ENCODE measurements at regions not wholly inside any gene's neighbourhood (a gene's known extent, or its start where the extent isn't known, plus 50 kb on each side); places are given as distances from the start of the nearest gene placed in this dataset.
"Not testable (repeated sequence)": the region's sequence is repeated elsewhere in the genome, so short reads cannot be mapped to it uniquely, and the experiment has no call there.

DNA sequence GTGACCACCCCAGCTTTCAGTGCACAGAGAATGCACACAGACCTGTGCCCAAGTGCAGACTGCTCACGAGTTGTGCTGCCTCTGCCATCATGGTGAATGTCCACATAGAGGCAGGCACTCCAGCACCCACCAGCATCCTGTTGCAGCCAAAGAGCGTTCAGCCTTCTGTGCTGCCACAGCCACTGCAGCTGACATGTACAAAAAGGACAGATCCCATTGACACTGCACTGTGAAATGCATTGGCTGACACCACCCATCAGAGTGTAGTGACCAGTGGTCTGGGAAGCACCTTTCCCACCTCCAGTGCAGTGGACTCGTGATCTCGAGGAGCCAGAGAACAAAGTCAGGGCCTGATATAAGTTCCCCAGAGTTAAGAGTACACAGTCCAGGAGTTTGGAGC lies 260.3 kb downstream of the RAP2B start:
- H3K27me3 Mint-ChIP-seq: no peaks in the 10 kb centered on the region
- no peak overlapping the region for H3K27ac Mint-ChIP-seq
- no peaks in the 10 kb centered on the region for H3K4me1 Mint-ChIP-seq
- H3K4me3 Mint-ChIP-seq: no peak overlapping the region
- H3K36me3 Mint-ChIP-seq (ENCODE audit: low read depth): no peaks in the 10 kb centered on the region
- no peak for DNase-seq
- H3K9me3 ChIP-seq (ENCODE audit: control insufficient read depth, low read length, poor library complexity, severe bottlenecking): peaks cover 7% of the 10 kb centered on the region
- ATAC-seq: no peak

DNA sequence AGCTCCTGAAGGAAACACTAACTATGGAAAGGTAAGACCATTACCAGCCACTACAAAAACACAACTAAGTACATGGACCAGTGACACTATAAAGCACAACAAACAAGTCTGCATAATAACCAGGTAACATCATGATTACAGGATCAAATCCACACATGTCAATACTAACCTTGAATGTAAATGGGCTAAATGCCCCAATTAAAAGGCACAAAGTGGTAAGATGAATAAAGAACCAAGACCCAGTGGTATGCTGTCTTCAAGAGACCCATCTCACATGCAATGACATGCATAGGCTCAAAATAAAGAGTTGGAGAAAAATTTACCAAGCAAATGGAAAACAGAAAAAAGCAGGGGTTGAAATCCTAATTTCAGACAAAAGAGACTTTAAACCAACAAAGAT lies 261.8 kb downstream of the RAP2B start:
- H3K4me3 Mint-ChIP-seq; ATAC-seq; H3K36me3 Mint-ChIP-seq (ENCODE audit: low read depth); DNase-seq; H3K27ac Mint-ChIP-seq; H3K4me1 Mint-ChIP-seq; H3K9me3 ChIP-seq (ENCODE audit: control insufficient read depth, low read length, poor library complexity, severe bottlenecking); H3K27me3 Mint-ChIP-seq: not testable (repeated sequence)

DNA sequence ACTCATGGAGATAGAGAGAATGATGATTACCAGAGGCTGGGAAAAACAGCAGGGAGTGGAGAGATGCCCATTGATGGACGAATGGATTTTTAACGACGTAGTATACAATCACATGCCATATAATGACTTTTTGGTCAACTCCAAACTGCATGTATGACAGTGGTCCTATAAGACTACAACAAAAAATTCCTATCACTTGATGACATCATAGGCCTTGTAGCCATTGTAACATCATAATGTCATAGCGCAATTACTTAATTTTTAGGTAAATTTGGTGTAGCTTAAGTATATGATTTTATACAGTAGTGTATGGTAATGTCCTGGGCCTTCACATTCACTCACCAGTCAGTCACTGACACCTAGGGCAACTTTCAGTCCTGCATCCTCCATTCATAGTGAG lies 264.3 kb downstream of the RAP2B start:
- no peak overlapping the region for H3K27ac Mint-ChIP-seq
- H3K9me3 ChIP-seq (ENCODE audit: control insufficient read depth, low read length, poor library complexity, severe bottlenecking): peaks cover 2% of the 10 kb centered on the region
- ATAC-seq (no peak), DNase-seq (no peak)
- H3K36me3 Mint-ChIP-seq (ENCODE audit: low read depth): no peaks in the 10 kb centered on the region
- no peak overlapping the region for H3K4me3 Mint-ChIP-seq
- no peaks in the 10 kb centered on the region for H3K4me1 Mint-ChIP-seq
- H3K27me3 Mint-ChIP-seq: no peaks in the 10 kb centered on the region

DNA sequence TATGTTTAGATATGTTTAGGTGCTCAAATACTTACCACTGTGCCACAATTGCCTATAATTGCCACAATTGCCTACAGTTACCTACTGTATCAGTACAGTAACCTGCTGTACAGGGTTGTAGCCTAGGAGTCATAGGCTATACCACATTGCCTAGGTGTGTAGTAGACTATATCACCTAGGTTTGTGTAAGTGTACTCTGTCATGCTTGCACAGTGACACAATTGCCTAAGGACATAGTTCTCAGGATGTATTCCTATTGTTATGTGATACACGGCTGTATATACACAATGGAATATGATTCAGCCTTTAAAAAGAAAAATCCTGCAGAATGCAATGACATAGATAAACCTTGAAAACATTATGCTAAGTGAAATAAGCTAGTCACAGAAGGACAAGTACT lies 264.8 kb downstream of the RAP2B start:
- DNase-seq: no peak
- H3K9me3 ChIP-seq (ENCODE audit: control insufficient read depth, low read length, poor library complexity, severe bottlenecking): peaks cover 2% of the 10 kb centered on the region
- no peaks in the 10 kb centered on the region for H3K4me1 Mint-ChIP-seq
- H3K27ac Mint-ChIP-seq: no peak overlapping the region
- H3K36me3 Mint-ChIP-seq (ENCODE audit: low read depth): no peaks in the 10 kb centered on the region
- ATAC-seq: no peak
- no peak overlapping the region for H3K4me3 Mint-ChIP-seq
- H3K27me3 Mint-ChIP-seq: no peaks in the 10 kb centered on the region

DNA sequence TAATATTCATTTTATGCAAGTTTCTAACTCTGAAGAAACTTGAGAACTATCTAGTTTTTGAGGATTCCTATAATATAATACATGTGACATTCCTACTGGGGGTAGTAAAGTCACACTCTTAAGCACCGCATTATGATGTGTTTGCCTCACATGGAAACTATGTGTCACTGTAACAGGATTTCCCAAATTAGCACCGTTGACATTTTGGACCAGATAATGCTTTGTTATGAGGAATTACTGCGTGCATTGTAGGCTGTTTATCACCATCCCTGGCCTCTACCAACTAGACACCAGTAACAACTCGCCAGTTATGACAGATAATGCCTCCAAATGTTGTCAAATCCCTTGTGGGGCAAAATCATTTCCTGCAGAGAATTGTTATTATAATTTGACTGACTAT lies 267.8 kb downstream of the RAP2B start:
- ATAC-seq (no peak), DNase-seq (no peak)
- H3K4me1 Mint-ChIP-seq: no peaks in the 10 kb centered on the region
- H3K36me3 Mint-ChIP-seq (ENCODE audit: low read depth): no peaks in the 10 kb centered on the region
- no peak overlapping the region for H3K4me3 Mint-ChIP-seq
- H3K9me3 ChIP-seq (ENCODE audit: control insufficient read depth, low read length, poor library complexity, severe bottlenecking): peaks cover 2% of the 10 kb centered on the region
- no peaks in the 10 kb centered on the region for H3K27me3 Mint-ChIP-seq
- H3K27ac Mint-ChIP-seq: no peak overlapping the region

DNA sequence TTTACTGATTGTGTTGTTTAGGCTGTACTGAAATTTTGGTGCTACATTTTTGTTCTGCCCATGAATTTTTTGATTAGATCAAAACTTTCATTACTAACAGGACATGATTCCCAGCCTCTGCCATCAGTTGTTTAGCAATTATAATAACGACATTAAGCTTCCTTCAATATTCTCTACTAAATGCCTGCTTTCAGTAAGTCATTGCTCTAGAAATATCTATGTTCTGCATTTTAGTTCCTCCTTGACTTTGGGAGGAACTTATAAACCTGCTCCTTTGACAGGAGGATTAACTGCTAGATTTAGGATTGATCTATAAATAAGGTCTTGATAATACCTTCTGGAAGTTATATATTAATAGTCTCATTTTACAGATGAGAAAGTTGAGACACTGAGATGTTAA lies 269.1 kb downstream of the RAP2B start:
- Mint-ChIP-seq H3K4me1 (peaks cover 2% of the 10 kb centered on the region), H3K36me3 (ENCODE audit: low read depth) (no peaks in the 10 kb centered on the region), H3K4me3 (no peak overlapping the region), H3K27ac (no peak overlapping the region), H3K27me3 (no peaks in the 10 kb centered on the region)
- ATAC-seq: no peak
- no peak for DNase-seq
- no peaks in the 10 kb centered on the region for H3K9me3 ChIP-seq (ENCODE audit: control insufficient read depth, low read length, poor library complexity, severe bottlenecking)

DNA sequence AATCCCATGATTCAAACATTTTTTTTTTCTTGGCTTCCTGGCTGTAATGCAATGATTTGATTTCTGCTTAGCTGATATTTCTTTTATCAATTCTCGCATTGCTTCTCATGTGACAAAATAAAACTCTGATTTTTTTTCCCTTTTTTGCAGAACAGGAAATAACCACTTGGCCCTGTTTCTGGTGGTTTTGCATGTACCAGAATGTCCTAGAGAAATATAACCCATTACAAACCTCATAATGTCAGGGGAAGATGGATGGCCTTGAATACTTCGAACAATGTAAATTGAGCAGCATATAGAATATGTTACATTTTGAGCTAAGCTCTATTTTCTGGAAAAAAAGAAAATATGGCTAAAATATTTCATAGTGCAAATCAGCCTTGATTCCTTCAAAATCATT lies 275.6 kb downstream of the RAP2B start:
- Mint-ChIP-seq H3K27ac (peak overlapping the region; percentile 4), H3K4me3 (no peak overlapping the region), H3K4me1 (peaks cover 17% of the 10 kb centered on the region), H3K27me3 (no peaks in the 10 kb centered on the region), H3K36me3 (ENCODE audit: low read depth) (no peaks in the 10 kb centered on the region)
- no peak for ATAC-seq
- no peak for DNase-seq
- H3K9me3 ChIP-seq (ENCODE audit: control insufficient read depth, low read length, poor library complexity, severe bottlenecking): no peaks in the 10 kb centered on the region

DNA sequence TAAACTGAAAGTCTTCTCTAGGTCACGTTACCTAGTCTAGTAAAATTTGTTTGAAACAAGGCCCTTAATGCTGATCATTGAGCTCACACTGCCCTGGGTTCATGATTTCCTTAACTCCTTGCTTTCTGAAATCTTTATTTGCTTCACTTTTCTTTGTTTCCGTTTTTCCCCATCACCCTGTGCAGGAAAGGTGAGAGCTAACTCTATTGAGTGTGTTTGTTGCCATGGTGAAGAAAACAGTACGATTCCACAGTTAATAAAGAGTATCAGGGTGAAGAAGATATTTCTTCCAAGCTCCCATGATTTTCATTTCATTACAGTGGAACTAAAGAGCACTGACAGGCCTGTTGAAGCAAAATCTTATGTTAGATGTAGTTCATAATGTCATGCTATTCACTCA lies 276.2 kb downstream of the RAP2B start:
- Mint-ChIP-seq H3K27me3 (no peaks in the 10 kb centered on the region), H3K4me1 (peaks cover 23% of the 10 kb centered on the region), H3K27ac (peak overlapping the region; percentile 4), H3K36me3 (ENCODE audit: low read depth) (no peaks in the 10 kb centered on the region), H3K4me3 (no peak overlapping the region)
- ATAC-seq: no peak
- DNase-seq: no peak
- H3K9me3 ChIP-seq (ENCODE audit: control insufficient read depth, low read length, poor library complexity, severe bottlenecking): no peaks in the 10 kb centered on the region

DNA sequence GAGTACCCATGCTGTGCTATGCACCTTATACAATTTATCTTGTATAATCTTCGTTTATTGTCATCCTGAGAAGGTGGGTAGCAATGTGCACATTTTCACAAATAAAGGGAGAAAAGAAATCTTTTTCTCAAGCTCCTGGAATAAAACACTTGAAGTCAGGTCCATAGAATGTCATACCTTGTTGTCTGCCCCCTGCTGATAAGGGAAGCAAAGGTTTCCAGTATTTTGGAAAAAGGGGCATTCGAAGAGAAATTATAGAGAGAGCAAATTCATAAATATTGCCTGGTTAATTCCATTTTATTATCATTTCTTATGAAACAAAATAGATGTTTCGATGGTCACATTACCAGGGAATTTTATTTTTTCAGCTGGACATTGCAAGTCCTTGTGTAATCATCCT lies 277.8 kb downstream of the RAP2B start:
- H3K36me3 Mint-ChIP-seq (ENCODE audit: low read depth): no peaks in the 10 kb centered on the region

DNA sequence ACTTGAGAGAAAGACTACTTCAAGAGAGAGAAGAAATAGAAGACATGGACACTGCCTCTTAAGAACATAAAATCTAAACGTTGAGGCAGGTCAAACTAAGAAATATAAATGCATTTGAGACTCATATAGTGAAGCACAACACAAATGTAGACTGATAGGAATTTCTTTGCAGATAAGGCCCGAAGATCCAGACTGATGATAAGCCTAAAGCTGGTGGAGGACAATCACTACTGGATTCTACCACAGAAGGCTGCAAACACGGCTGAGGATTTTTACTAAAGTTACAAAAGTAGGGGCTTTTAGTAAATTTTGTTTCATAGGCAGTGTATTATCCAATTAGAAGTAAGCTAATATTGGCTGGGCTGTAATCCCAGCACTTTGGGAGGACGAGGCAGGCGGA lies 278.3 kb downstream of the RAP2B start:
- Mint-ChIP-seq H3K36me3 (ENCODE audit: low read depth) (no peaks in the 10 kb centered on the region), H3K4me1 (peaks cover 24% of the 10 kb centered on the region), H3K4me3 (no peak overlapping the region), H3K27ac (no peak overlapping the region), H3K27me3 (no peaks in the 10 kb centered on the region)
- no peaks in the 10 kb centered on the region for H3K9me3 ChIP-seq (ENCODE audit: control insufficient read depth, low read length, poor library complexity, severe bottlenecking)
- no peak for DNase-seq
- no peak for ATAC-seq

More for the DNA sequence above, 277.8 kb downstream of the RAP2B start:
- ATAC-seq (no peak), DNase-seq (no peak)
- no peaks in the 10 kb centered on the region for H3K27me3 Mint-ChIP-seq
- H3K4me3 Mint-ChIP-seq: no peak overlapping the region
- H3K9me3 ChIP-seq (ENCODE audit: control insufficient read depth, low read length, poor library complexity, severe bottlenecking): no peaks in the 10 kb centered on the region
- peaks cover 24% of the 10 kb centered on the region for H3K4me1 Mint-ChIP-seq
- no peak overlapping the region for H3K27ac Mint-ChIP-seq

DNA sequence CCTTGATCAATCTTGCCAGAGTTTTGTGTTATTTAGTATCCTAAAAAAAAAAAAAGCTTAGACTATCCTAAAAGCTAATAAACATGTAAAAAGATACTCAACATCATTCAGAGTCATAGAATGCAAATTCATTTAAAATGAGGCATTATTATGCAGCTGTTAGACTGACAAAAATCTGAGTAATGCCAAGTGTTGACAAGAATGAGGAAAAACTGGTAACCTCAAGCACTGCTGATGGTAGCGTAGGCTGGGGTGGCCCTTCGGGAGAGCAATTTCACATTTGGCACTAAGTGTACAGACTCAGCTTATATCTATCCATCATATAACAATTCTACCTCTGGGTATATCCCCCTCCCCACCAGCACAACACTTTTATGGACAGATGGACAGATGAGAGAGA lies 280.4 kb downstream of the RAP2B start:
- no peak for DNase-seq
- Mint-ChIP-seq H3K4me1 (peaks cover 21% of the 10 kb centered on the region), H3K4me3 (peak overlapping the region; percentile 70), H3K27ac (peak overlapping the region; percentile 94), H3K36me3 (ENCODE audit: low read depth) (no peaks in the 10 kb centered on the region), H3K27me3 (no peaks in the 10 kb centered on the region)
- no peaks in the 10 kb centered on the region for H3K9me3 ChIP-seq (ENCODE audit: control insufficient read depth, low read length, poor library complexity, severe bottlenecking)
- peak; percentile 32 for ATAC-seq

DNA sequence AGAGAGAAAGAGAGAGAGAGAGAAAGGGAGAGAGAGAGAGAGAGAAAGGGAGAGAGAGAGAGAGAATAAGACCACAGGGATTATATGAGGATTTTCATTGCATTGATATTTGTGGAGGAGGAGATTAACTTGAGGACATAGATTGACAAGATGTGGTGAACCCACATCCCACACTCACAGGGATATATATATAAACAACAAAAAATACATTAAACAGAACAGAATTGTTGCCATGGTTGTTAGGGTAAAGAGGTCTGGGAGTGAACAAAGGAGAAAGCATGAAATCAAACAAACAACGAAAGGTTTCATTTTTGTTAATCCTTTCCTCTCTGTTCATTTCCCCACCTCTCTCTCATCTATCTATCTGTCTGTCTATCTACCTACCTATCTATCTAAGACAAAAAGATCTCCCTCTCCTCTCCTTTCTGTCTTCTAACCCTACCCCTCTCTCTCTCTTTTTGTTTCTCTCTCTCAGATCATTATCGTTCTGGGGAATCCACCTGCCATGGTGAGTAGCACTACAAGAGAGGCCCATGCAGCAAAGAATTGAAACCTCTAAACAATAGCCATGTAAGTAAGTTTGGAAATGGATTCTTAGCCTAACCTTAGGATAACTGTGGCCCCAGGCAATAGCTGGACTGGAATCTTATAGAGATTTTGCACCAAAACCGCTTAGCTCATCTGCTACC lies 280.9 kb downstream of the RAP2B start:
- H3K27me3 Mint-ChIP-seq: no peaks in the 10 kb centered on the region
- peak overlapping the region; percentile 94 for H3K27ac Mint-ChIP-seq
- ATAC-seq: peak; percentile 91
- H3K36me3 Mint-ChIP-seq (ENCODE audit: low read depth): no peaks in the 10 kb centered on the region
- peak overlapping the region; percentile 70 for H3K4me3 Mint-ChIP-seq
- H3K9me3 ChIP-seq (ENCODE audit: control insufficient read depth, low read length, poor library complexity, severe bottlenecking): no peaks in the 10 kb centered on the region
- peaks cover 20% of the 10 kb centered on the region for H3K4me1 Mint-ChIP-seq
- no peak for DNase-seq

DNA sequence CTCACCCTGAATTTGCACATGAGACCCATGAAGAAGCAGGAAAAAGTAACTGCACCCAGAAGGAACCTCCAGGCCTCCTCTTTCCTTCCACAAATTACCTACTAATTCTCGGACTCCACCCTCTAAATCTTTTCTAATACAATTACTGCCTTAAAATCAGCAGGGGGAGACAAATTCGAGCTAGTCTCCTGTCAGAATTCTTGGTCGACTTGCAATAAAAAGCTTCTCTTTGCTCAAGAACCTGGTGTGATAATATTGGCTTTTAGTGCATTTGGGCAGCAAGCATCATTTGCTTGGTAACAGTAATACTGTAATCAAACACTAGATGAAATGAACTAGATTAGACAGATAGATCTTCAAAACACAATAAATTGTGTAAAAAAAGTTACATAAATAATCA lies 281.9 kb downstream of the RAP2B start:
- H3K9me3 ChIP-seq (ENCODE audit: control insufficient read depth, low read length, poor library complexity, severe bottlenecking): no peaks in the 10 kb centered on the region
- no peak overlapping the region for H3K4me3 Mint-ChIP-seq
- H3K27ac Mint-ChIP-seq: no peak overlapping the region
- H3K27me3 Mint-ChIP-seq: no peaks in the 10 kb centered on the region
- DNase-seq (no peak), ATAC-seq (no peak)
- no peaks in the 10 kb centered on the region for H3K36me3 Mint-ChIP-seq (ENCODE audit: low read depth)
- H3K4me1 Mint-ChIP-seq: peaks cover 16% of the 10 kb centered on the region

DNA sequence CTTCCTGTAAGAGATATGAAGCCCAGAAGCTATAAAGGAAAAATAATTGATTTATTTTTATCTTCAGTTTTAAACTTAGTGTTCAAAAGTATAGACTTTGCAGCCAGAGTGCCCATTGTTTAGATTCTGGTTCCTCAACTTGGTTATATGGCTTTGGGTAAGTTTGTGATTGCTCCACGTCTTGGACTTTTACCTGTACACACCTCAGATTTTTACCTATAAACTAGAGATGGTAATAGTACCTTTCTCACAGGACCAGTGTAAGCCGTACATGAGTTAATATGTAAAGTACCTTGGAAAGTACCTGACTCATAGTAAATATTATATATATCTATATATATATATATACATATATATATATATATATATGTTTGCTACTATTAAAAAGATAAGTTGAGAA lies 283.8 kb downstream of the RAP2B start:
- H3K27me3 Mint-ChIP-seq: no peaks in the 10 kb centered on the region
- peaks cover 16% of the 10 kb centered on the region for H3K4me1 Mint-ChIP-seq
- H3K36me3 Mint-ChIP-seq (ENCODE audit: low read depth): no peaks in the 10 kb centered on the region
- no peaks in the 10 kb centered on the region for H3K9me3 ChIP-seq (ENCODE audit: control insufficient read depth, low read length, poor library complexity, severe bottlenecking)
- ATAC-seq (no peak), DNase-seq (no peak)
- no peak overlapping the region for H3K4me3 Mint-ChIP-seq
- H3K27ac Mint-ChIP-seq: no peak overlapping the region
